ENCODE measurements at regions not wholly inside any gene's neighbourhood (a gene's known extent, or its start where the extent isn't known, plus 50 kb on each side); places are given as distances from the start of the nearest gene placed in this dataset.
"Not testable (repeated sequence)": the region's sequence is repeated elsewhere in the genome, so short reads cannot be mapped to it uniquely, and the experiment has no call there.

GRCh38 chrY:8821106-8821505 is 516.2 kb upstream of the TSPY4 start:
- ATAC-seq (no peak), DNase-seq (no peak)
- no peaks in the 10 kb centered on the region for H3K9me3 ChIP-seq
- intact Hi-C loops (cut with DNase I) = no loop called here
- TF ChIP-seq POLR2A (IDR thresholded peaks at IDR 0.05) = no peak
- no peak for TF ChIP-seq CTCF (IDR thresholded peaks at IDR 0.05)
- H3K27ac ChIP-seq = no peak overlapping the region
- no peaks in the 10 kb centered on the region for H3K36me3 ChIP-seq (replicated peaks in 1 of 2; ENCODE audit: insufficient read depth in 1 of 2, low read depth in 2 of 2)
- no peak overlapping the region for H3K4me3 ChIP-seq
- 11 to 28% methylated on average over 1 of the region's 1 CpG for WGBS, 2 donors
- no peaks in the 10 kb centered on the region for H3K27me3 ChIP-seq
- H3K4me1 ChIP-seq = no peaks in the 10 kb centered on the region

- DNase-seq (no peak), ATAC-seq (no peak)
- Histone ChIP-seq H3K27ac (no peak overlapping the region), H3K4me1 (no peaks in the 10 kb centered on the region), H3K36me3 (replicated peaks in 1 of 2; ENCODE audit: insufficient read depth in 1 of 2, low read depth in 2 of 2) (no peaks in the 10 kb centered on the region), H3K9me3 (no peaks in the 10 kb centered on the region), H3K4me3 (no peak overlapping the region), H3K27me3 (no peaks in the 10 kb centered on the region)
- TF ChIP-seq CTCF (IDR thresholded peaks at IDR 0.05) = no peak
- TF ChIP-seq POLR2A (IDR thresholded peaks at IDR 0.05) = no peak
- intact Hi-C loops (cut with DNase I) = no loop called here
- 63 to 67% methylated on average over 3 of the region's 3 CpGs for WGBS, 2 donors
Measured at GRCh38 chrY:8852278-8852677, 485.0 kb upstream of the TSPY4 start.

- 65 to 75% methylated on average over 3 of the region's 3 CpGs for WGBS, 2 donors
Measured at GRCh38 chrY:8888371-8888770, 448.9 kb upstream of the TSPY4 start.

GRCh38 chrY:8897876-8898275 is 439.4 kb upstream of the TSPY4 start:
- no peaks in the 10 kb centered on the region for H3K9me3 ChIP-seq
- no peak overlapping the region for H3K27ac ChIP-seq
- intact Hi-C loops (cut with DNase I) = no loop called here
- no peak for DNase-seq
- no peaks in the 10 kb centered on the region for H3K4me1 ChIP-seq
- H3K27me3 ChIP-seq = no peaks in the 10 kb centered on the region
- no peak overlapping the region for H3K4me3 ChIP-seq
- no peak for ATAC-seq
- no peaks in the 10 kb centered on the region for H3K36me3 ChIP-seq (replicated peaks in 1 of 2; ENCODE audit: insufficient read depth in 1 of 2, low read depth in 2 of 2)
- TF ChIP-seq CTCF (IDR thresholded peaks at IDR 0.05) (no peak), POLR2A (IDR thresholded peaks at IDR 0.05) (no peak)
- 80 to 86% methylated on average over 1 of the region's 1 CpG for WGBS, 2 donors

More at GRCh38 chrY:8888371-8888770, 448.9 kb upstream of the TSPY4 start:
- Histone ChIP-seq H3K36me3 (replicated peaks in 1 of 2; ENCODE audit: insufficient read depth in 1 of 2, low read depth in 2 of 2) (no peaks in the 10 kb centered on the region), H3K27ac (no peak overlapping the region), H3K9me3 (no peaks in the 10 kb centered on the region), H3K4me1 (no peaks in the 10 kb centered on the region), H3K4me3 (no peak overlapping the region), H3K27me3 (no peaks in the 10 kb centered on the region)
- TF ChIP-seq CTCF (IDR thresholded peaks at IDR 0.05) = no peak
- no peak for TF ChIP-seq POLR2A (IDR thresholded peaks at IDR 0.05)
- ATAC-seq (no peak), DNase-seq (no peak)
- intact Hi-C loops (cut with DNase I) = no loop called here

- TF ChIP-seq POLR2A (IDR thresholded peaks at IDR 0.05) (no peak), CTCF (IDR thresholded peaks at IDR 0.05) (no peak)
- ATAC-seq (no peak), DNase-seq (no peak)
- Histone ChIP-seq H3K9me3 (no peaks in the 10 kb centered on the region), H3K27ac (no peak overlapping the region), H3K4me3 (no peak overlapping the region), H3K4me1 (no peaks in the 10 kb centered on the region), H3K36me3 (replicated peaks in 1 of 2; ENCODE audit: insufficient read depth in 1 of 2, low read depth in 2 of 2) (no peaks in the 10 kb centered on the region), H3K27me3 (no peaks in the 10 kb centered on the region)
- WGBS, 2 donors = 41 to 75% methylated on average over 1 to 4 of the region's 6 CpGs
- intact Hi-C loops (cut with DNase I) = no loop called here
Measured at GRCh38 chrY:8905141-8905540, 432.1 kb upstream of the TSPY4 start.

GRCh38 chrY:8922576-8922975 is 414.7 kb upstream of the TSPY4 start:
- H3K27ac ChIP-seq; intact Hi-C loops (cut with DNase I); H3K27me3 ChIP-seq; DNase-seq; H3K4me3 ChIP-seq; H3K36me3 ChIP-seq (replicated peaks in 1 of 2; ENCODE audit: insufficient read depth in 1 of 2, low read depth in 2 of 2); ATAC-seq; H3K9me3 ChIP-seq; H3K4me1 ChIP-seq: not testable (repeated sequence)
- 48 to 52% methylated on average over 3 of the region's 3 CpGs for WGBS, 2 donors

Measured in body of pancreas (tissue), 4 donors.